Right atrium auricular region (tissue), 2 donors: ENCODE measurements at regions not wholly inside any gene's neighbourhood (a gene's known extent, or its start where the extent isn't known, plus 50 kb on each side); places are given as distances from the start of the nearest gene placed in this dataset.

ENCODE experiments used
- DNase-seq: peaks from one replicate; pipeline ENCODE4 v3.0.0-alpha.2; 2019; ENCODE audit warnings: low spot score
- H3K27ac ChIP-seq, 2 donors: fragments of 200-600 bp; sonication (generic); 1 replicate in 1 of 2; 2 replicates in 1 of 2; pipeline ENCODE4 v1.5.1; 2016 to 2019
- H3K27me3 ChIP-seq, 2 donors: fragments of 200-600 bp; sonication (generic); one replicate each; pipeline versions ENCODE4 v1.5.1 to v1.6.0; 2017 to 2019
- H3K36me3 ChIP-seq: fragments of 200-600 bp; sonication (generic); one replicate; pipeline ENCODE4 v1.5.1; 2016
- H3K4me1 ChIP-seq, 2 donors: fragments of 200-600 bp; sonication (generic); one replicate each; pipeline versions ENCODE4 v1.5.1 to v1.6.0; 2017 to 2019
- H3K4me3 ChIP-seq, 2 donors: fragments of 200-600 bp; sonication (generic); 1 replicate in 1 of 2; 2 replicates in 1 of 2; pipeline ENCODE4 v1.5.1; 2017 to 2019; ENCODE audit warnings: mild to moderate bottlenecking in 1 of 2, moderate library complexity in 1 of 2
- H3K9me3 ChIP-seq, 2 donors: fragments of 200-600 bp; sonication (generic); one replicate each; pipeline ENCODE4 v1.5.1; 2019
- TF ChIP-seq, protein P1 (sequence below), 2 donors: fragments of 200-600 bp; sonication (generic); IDR thresholded peaks; one replicate each; pipeline ENCODE4 v1.5.1; 2019; ENCODE audit warnings: antibody characterized with exemption in 2 of 2

DNA sequence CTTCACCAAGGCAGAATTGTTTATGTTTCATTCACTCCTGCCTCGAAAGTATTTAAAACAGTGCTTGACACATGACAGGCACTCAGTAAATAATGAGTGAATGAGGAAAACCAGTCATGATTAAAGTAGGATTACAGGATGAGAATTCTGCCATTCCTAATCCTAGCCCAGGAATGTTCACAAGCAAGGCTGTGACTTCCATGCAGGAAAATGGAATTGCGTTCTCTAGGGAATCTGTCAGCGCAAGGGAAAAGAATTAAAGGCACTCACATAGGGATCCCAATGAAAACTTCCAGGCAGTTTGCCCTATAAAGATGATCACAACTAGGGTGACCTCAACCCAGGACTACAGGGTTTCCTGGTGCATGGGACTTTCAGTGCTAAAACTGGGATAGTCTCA is 143.4 kb downstream of the CYSLTR2 start:
- no peak for DNase-seq
- H3K4me1 ChIP-seq, result no peaks in the 10 kb centered on the region
- no peaks in the 10 kb centered on the region for H3K36me3 ChIP-seq

DNA sequence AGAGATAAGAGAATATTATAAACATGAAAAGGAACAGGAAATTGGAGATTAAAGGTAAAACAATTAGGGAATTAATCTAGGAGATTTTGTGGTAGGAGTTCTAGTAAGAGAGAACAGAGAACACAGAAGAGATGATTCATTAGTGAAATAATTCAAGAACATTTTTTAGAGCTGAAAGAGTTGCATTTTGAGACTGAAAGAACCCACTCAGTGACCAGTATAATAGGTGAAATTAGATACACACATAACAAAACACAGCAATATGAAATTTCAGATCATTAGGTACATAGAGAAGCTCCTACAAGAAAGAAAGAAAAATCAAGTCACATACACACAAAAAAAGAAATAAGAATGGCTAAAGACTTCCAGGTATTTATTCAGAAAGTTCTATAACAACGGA is 144.0 kb downstream of the CYSLTR2 start:
- TF ChIP-seq, protein P1, sequence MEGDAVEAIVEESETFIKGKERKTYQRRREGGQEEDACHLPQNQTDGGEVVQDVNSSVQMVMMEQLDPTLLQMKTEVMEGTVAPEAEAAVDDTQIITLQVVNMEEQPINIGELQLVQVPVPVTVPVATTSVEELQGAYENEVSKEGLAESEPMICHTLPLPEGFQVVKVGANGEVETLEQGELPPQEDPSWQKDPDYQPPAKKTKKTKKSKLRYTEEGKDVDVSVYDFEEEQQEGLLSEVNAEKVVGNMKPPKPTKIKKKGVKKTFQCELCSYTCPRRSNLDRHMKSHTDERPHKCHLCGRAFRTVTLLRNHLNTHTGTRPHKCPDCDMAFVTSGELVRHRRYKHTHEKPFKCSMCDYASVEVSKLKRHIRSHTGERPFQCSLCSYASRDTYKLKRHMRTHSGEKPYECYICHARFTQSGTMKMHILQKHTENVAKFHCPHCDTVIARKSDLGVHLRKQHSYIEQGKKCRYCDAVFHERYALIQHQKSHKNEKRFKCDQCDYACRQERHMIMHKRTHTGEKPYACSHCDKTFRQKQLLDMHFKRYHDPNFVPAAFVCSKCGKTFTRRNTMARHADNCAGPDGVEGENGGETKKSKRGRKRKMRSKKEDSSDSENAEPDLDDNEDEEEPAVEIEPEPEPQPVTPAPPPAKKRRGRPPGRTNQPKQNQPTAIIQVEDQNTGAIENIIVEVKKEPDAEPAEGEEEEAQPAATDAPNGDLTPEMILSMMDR (IDR thresholded peaks at IDR 0.05), result no peak
- Histone ChIP-seq H3K27me3 (no peaks in the 10 kb centered on the region), H3K4me3 (no peak overlapping the region), H3K36me3 (no peaks in the 10 kb centered on the region), H3K27ac (no peak overlapping the region), H3K9me3 (no peaks in the 10 kb centered on the region), H3K4me1 (no peaks in the 10 kb centered on the region)
- no peak for DNase-seq

More for the DNA sequence above, 143.4 kb downstream of the CYSLTR2 start:
- no peak overlapping the region for H3K27ac ChIP-seq
- TF ChIP-seq, protein P1 (IDR thresholded peaks at IDR 0.05), result no peak
- H3K9me3 ChIP-seq, result no peaks in the 10 kb centered on the region
- H3K27me3 ChIP-seq, result no peaks in the 10 kb centered on the region
- no peak overlapping the region for H3K4me3 ChIP-seq

DNA sequence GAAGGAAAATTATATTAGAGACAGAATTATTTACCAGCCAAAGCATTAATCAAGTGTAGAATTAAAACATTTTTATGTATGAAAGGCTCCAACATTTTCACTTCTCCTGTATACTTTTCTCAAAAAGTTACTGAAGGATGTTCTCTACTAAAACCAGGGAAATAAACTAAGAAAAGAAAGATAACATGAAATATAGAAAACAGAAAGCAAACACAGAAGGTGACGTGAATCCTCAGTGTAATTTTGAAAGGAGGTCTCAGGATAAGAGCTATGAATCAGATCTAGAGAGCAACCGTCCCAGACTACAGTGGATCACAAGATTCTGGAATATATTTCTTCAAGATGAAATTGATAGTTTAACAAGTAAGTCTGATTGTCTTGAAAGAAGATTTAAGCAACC is 144.5 kb downstream of the CYSLTR2 start:
- no peak for DNase-seq
- Histone ChIP-seq H3K9me3 (no peaks in the 10 kb centered on the region), H3K4me3 (no peak overlapping the region), H3K4me1 (no peaks in the 10 kb centered on the region), H3K36me3 (no peaks in the 10 kb centered on the region), H3K27me3 (no peaks in the 10 kb centered on the region), H3K27ac (no peak overlapping the region)
- TF ChIP-seq, protein P1 (IDR thresholded peaks at IDR 0.05), result no peak

DNA sequence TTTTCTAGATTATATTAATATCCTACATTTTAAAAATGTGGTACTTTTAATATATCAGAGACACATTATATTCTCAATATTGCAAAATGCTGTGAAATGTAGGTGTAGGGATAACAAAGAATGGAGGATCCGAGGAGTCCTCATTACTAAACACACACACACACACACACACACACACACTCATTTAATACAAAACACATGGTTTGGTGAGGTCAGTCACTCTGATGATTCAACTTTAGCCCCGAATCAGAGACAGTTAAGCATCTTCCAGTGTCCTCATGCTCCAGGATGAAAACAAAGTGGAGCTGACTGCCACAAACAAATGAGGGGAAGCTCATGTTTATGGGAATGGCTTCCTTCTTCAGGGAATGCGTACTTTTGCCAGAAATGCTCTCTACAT is 147.5 kb downstream of the CYSLTR2 start:
- Histone ChIP-seq H3K36me3 (no peaks in the 10 kb centered on the region), H3K9me3 (no peaks in the 10 kb centered on the region), H3K4me1 (no peaks in the 10 kb centered on the region), H3K4me3 (no peak overlapping the region), H3K27me3 (no peaks in the 10 kb centered on the region), H3K27ac (no peak overlapping the region)
- TF ChIP-seq, protein P1 (IDR thresholded peaks at IDR 0.05), result no peak
- no peak for DNase-seq

DNA sequence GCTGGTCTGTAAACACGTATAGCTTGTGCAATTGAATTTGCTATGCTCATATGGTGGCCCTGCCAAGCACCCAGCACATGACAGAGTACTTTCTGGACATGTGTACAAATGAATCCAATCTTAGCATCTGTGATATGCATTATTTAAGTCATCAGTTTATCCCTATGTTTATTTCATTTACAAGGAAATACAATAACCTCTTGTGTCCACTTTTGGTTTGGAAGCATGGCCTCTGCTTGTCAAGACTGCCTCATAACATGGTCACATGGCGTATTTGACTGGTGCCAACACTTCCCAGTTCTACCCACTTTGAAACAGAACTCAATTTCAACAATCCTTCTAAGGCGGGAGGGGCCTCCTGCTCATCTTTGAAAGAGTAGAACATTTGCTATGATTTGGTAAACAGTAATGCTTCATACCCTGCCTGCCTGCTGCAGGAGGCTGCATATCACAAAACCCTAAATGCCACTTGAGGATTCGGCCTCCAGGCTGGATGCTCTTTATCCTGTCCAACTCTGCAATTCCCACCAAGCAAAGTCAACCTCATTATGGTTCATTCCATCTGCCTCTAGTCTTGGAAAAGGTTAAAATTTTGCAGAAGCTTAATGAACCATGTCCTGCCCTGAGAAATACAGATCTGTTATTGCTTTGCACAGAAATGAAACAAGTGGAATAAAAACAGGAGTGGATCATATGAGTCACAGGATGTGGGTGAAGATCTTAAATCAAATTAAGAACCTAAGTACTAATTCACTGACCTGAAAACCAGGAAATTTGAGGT is 151.3 kb downstream of the CYSLTR2 start:
- H3K4me1 ChIP-seq, result no peaks in the 10 kb centered on the region
- TF ChIP-seq, protein P1 (IDR thresholded peaks at IDR 0.05), result no peak
- H3K27me3 ChIP-seq, result no peaks in the 10 kb centered on the region
- no peak for DNase-seq
- no peak overlapping the region for H3K27ac ChIP-seq
- no peak overlapping the region for H3K4me3 ChIP-seq
- H3K9me3 ChIP-seq, result no peaks in the 10 kb centered on the region
- H3K36me3 ChIP-seq, result no peaks in the 10 kb centered on the region

DNA sequence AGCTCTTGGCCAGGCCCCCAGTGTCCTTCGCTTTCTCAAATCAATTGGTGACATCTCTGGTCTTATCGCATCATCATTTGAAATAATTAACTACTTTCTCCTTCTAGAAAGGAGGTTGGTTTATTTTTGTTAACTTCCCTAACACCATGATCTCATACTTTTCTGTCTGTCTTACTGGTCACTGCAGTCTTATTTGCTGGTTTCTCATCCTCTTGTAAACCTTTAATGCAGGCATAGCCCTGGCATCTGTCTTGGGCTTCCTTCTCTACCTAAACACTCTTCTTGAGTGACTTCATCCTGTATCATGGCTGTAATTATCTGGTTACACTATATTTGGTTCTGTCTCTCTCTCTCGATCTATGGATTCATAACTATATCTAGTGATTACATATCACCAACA is 152.8 kb downstream of the CYSLTR2 start:
- no peak overlapping the region for H3K27ac ChIP-seq
- H3K9me3 ChIP-seq, result no peaks in the 10 kb centered on the region
- DNase-seq, result no peak
- H3K4me1 ChIP-seq, result no peaks in the 10 kb centered on the region
- TF ChIP-seq, protein P1 (IDR thresholded peaks at IDR 0.05), result no peak
- H3K36me3 ChIP-seq, result no peaks in the 10 kb centered on the region
- H3K27me3 ChIP-seq, result no peaks in the 10 kb centered on the region
- no peak overlapping the region for H3K4me3 ChIP-seq
